K562 (cell line): ENCODE measurements at regions not wholly inside any gene's neighbourhood (a gene's known extent, or its start where the extent isn't known, plus 50 kb on each side); places are given as distances from the start of the nearest gene placed in this dataset.

ENCODE experiments used
- ATAC-seq: fragments of 200-7000 bp; cut with Tn5 transposase; 3 replicates; pipeline ENCODE4 v1.9.1; 2020; ENCODE audit warnings: moderate library complexity
- BruUV-seq: library from RNA; stranded (reverse); fragments of 400-500 nt; replicated peaks from 2 replicates; lab custom pipeline; 2021; lab: Mats Ljungman, UMichigan
- CTCF ChIA-PET: fragments of 300-600 bp; formaldehyde crosslinking; extraction: SDS; loops from one replicate; lab custom pipeline; 2021; ENCODE audit warnings: low intra/inter-chr PET ratio; lab: Yijun Ruan, JAX
- POLR2A ChIA-PET: fragments of 300-600, 350-650 bp; sonication (Branson Sonifier 250); formaldehyde crosslinking; extraction: SDS; loops from one replicate; lab custom pipeline; 2021; ENCODE audit warnings: antibody characterized with exemption, inconsistent platforms; lab: Yijun Ruan, JAX
- DNase-seq, 4 experiments: peaks; one replicate each; pipeline versions ENCODE4 v3.0.0 to v3.0.0-alpha.2; 2011 to 2018; ENCODE audit warnings: low spot score in 3 of 4, mixed read lengths in 3 of 4; ENCODE audit errors: extremely low read depth in 1 of 4
- FAIRE-seq: peaks from 2 replicates; lab custom pipeline; 2011; peaks lifted over from hg19 to GRCh38; lab: Jason Lieb, UNC
- H2AFZ ChIP-seq: 2 replicates; pipeline ENCODE4 v1.6.0; 2011; ENCODE audit warnings: low read depth, low read length, control low read depth, inconsistent platforms
- H3K27ac ChIP-seq: fragments of 200-600 bp; 3 replicates; pipeline ENCODE4 v1.8.0; 2011; ENCODE audit warnings: low read depth, mild to moderate bottlenecking, control low read depth, inconsistent platforms, low read length, moderate library complexity, mixed read lengths; ENCODE audit errors: extremely low read depth
- H3K27me3 ChIP-seq, 2 experiments: fragments of 300-600 bp in 1 of 2; 2 replicates in 1 of 2; 3 replicates in 1 of 2; pipeline versions ENCODE4 v1.6.0 to v1.8.0; 2011; ENCODE audit warnings: inconsistent platforms in 2 of 2, low read length in 2 of 2, mild to moderate bottlenecking in 1 of 2, mixed read lengths in 1 of 2, moderate library complexity in 1 of 2; ENCODE audit not compliant: control insufficient read depth in 2 of 2, insufficient read depth in 2 of 2
- H3K36me3 ChIP-seq: fragments of 300-600 bp; 3 replicates; pipeline ENCODE4 v1.8.0; 2011; ENCODE audit warnings: mild to moderate bottlenecking, low read length, inconsistent platforms; ENCODE audit not compliant: control insufficient read depth, insufficient read depth
- H3K4me1 ChIP-seq, 2 experiments: fragments of 200-600 bp in 1 of 2; replicated peaks in 1 of 2; 2 replicates in 1 of 2; 3 replicates in 1 of 2; pipeline versions ENCODE4 v1.5.1 to v1.8.0; 2011; ENCODE audit warnings: inconsistent platforms in 2 of 2, low read length in 2 of 2, mild to moderate bottlenecking in 1 of 2, mixed read lengths in 1 of 2, moderate library complexity in 1 of 2; ENCODE audit not compliant: control insufficient read depth in 2 of 2, insufficient read depth in 2 of 2
- H3K4me2 ChIP-seq: 2 replicates; pipeline ENCODE4 v1.6.1; 2011; ENCODE audit warnings: low read length, control low read depth, inconsistent platforms, mixed read lengths; ENCODE audit not compliant: insufficient read depth
- H3K4me3 ChIP-seq: fragments of 200-600 bp; sonication (generic), shearing (Covaris generic); 2 replicates; pipeline ENCODE4 v1.5.1; 2016; ENCODE audit warnings: control low read depth, inconsistent platforms
- H3K79me2 ChIP-seq: fragments of 200-600 bp; 3 replicates; pipeline ENCODE4 v1.8.0; 2011; ENCODE audit warnings: low read length, inconsistent platforms; ENCODE audit not compliant: control insufficient read depth, insufficient read depth
- H3K9ac ChIP-seq, 2 experiments: 2 replicates each; pipeline versions ENCODE4 v1.6.0 to v1.6.1; 2011; ENCODE audit warnings: low read depth in 2 of 2, low read length in 2 of 2, control low read depth in 1 of 2, inconsistent platforms in 1 of 2, mild to moderate bottlenecking in 1 of 2, mixed read lengths in 1 of 2; ENCODE audit not compliant: insufficient read depth in 1 of 2
- H3K9me1 ChIP-seq: one replicate; pipeline ENCODE4 v1.6.0; 2011; ENCODE audit warnings: inconsistent platforms, mild to moderate bottlenecking, low read length, moderate library complexity; ENCODE audit not compliant: control insufficient read depth, insufficient read depth
- H3K9me3 ChIP-seq: replicated peaks from 2 replicates; pipeline ENCODE4 v1.5.1; 2011; ENCODE audit warnings: low read depth, low read length, inconsistent platforms; ENCODE audit not compliant: control insufficient read depth, insufficient read depth
- H4K20me1 ChIP-seq: replicated peaks from 2 replicates; pipeline ENCODE4 v1.6.1; 2011; ENCODE audit warnings: low read length, inconsistent platforms, mixed read lengths; ENCODE audit not compliant: control insufficient read depth, insufficient read depth
- BRF2 ChIP-seq: IDR thresholded peaks from 3 replicates; pipeline ENCODE4 v1.6.1; 2011; ENCODE audit warnings: borderline replicate concordance, mild to moderate bottlenecking; ENCODE audit not compliant: insufficient read length, insufficient read depth
- EGR1 ChIP-seq: fragments of 450-650 bp; conservative IDR thresholded peaks from 2 replicates; pipeline ENCODE4 v1.6.1; 2017; ENCODE audit warnings: mild to moderate bottlenecking
- L3MBTL2 ChIP-seq: fragments of 450-650 bp; IDR thresholded peaks from 2 replicates; pipeline ENCODE4 v1.6.1; 2016; ENCODE audit warnings: mild to moderate bottlenecking, moderate library complexity
- MAFG ChIP-seq: fragments of 450-650 bp; conservative IDR thresholded peaks from 2 replicates; pipeline ENCODE4 v1.6.1; 2016; ENCODE audit warnings: missing genetic modification characterization, missing compliant biosample characterization
- MEF2A ChIP-seq: IDR thresholded peaks from 2 replicates; pipeline ENCODE4 v1.6.1; 2011; ENCODE audit warnings: low read depth, mild to moderate bottlenecking, low read length, moderate library complexity; ENCODE audit not compliant: control insufficient read depth
- NELFE ChIP-seq: IDR thresholded peaks from 2 replicates; pipeline ENCODE4 v1.6.1; 2011; ENCODE audit warnings: mild to moderate bottlenecking; ENCODE audit not compliant: insufficient read depth, insufficient read length
- NR2C1 ChIP-seq, 2 experiments: fragments of 450-650 bp; IDR thresholded peaks; 2 replicates each; pipeline ENCODE4 v1.6.1; 2017; ENCODE audit warnings: mild to moderate bottlenecking in 2 of 2, antibody characterized with exemption in 1 of 2, inconsistent platforms in 1 of 2, missing compliant biosample characterization in 1 of 2, missing genetic modification characterization in 1 of 2
- POLR3G ChIP-seq: IDR thresholded peaks from 2 replicates; pipeline ENCODE4 v1.6.1; 2011; ENCODE audit not compliant: insufficient read length, insufficient replicate concordance; ENCODE audit errors: extremely low read depth
- RBFOX2 ChIP-seq: fragments of 200-400 bp; formaldehyde crosslinking; IDR thresholded peaks from 2 replicates; pipeline ENCODE4 v1.6.1; 2017; ENCODE audit warnings: low read depth, mild to moderate bottlenecking, low read length, moderate library complexity
- RNF219 ChIP-seq: fragments of 250-450 bp; sonication (Bioruptor Pico); IDR thresholded peaks from 2 replicates; pipeline ENCODE4 v1.5.0; 2022; ENCODE audit warnings: mild to moderate bottlenecking
- YBX1 ChIP-seq: fragments of 450-650 bp; IDR thresholded peaks from 2 replicates; pipeline ENCODE4 v1.7.1; 2016; ENCODE audit warnings: mild to moderate bottlenecking
- YY1 ChIP-seq, 3 experiments: IDR thresholded peaks; 2 replicates each; pipeline ENCODE4 v1.6.1; 2011; ENCODE audit warnings: low read length in 2 of 3, mild to moderate bottlenecking in 2 of 3, moderate library complexity in 2 of 3, borderline replicate concordance in 1 of 3, control low read depth in 1 of 3, low read depth in 1 of 3; ENCODE audit not compliant: insufficient read depth in 3 of 3, insufficient replicate concordance in 2 of 3, control insufficient read depth in 1 of 3, insufficient read length in 1 of 3; ENCODE audit errors: extremely low read depth in 1 of 3
- ZNF239 ChIP-seq: fragments of 250-450 bp; sonication (Bioruptor Pico); IDR thresholded peaks from 2 replicates; pipeline ENCODE4 v1.4.0; 2020; ENCODE audit warnings: mild to moderate bottlenecking
- ZNF354B ChIP-seq: fragments of 250-450 bp; sonication (Bioruptor Pico); IDR thresholded peaks from 2 replicates; pipeline ENCODE4 v1.4.0; 2020
- ZNF384 ChIP-seq: IDR thresholded peaks from 2 replicates; pipeline ENCODE4 v1.6.1; 2012; ENCODE audit warnings: low read depth, low read length, improper control_type of control experiment
- ZNF583 ChIP-seq: fragments of 250-450 bp; sonication (Bioruptor Pico); IDR thresholded peaks from 2 replicates; pipeline ENCODE4 v1.4.0; 2020
- ZNF778 ChIP-seq: fragments of 450-650 bp; formaldehyde crosslinking; IDR thresholded peaks from 2 replicates; pipeline ENCODE4 v1.4.0; 2020; ENCODE audit warnings: mild to moderate bottlenecking, moderate library complexity
- in situ Hi-C: fragments of 300-500 bp; cut with MboI; formaldehyde crosslinking; loops from 4 replicates; pipeline ENCODE4 v1.15.0; 2018; ENCODE audit warnings: inconsistent platforms, mixed read lengths
- intact Hi-C: fragments of 100-400 bp; cut with micrococcal nuclease; formaldehyde crosslinking; loops from 2 replicates; pipeline ENCODE4 v1.14.2; 2022
- TF ChIP-seq, protein P1 (sequence below): sonication (generic); IDR thresholded peaks from 2 replicates; pipeline ENCODE4 v1.6.1; 2016

DNA sequence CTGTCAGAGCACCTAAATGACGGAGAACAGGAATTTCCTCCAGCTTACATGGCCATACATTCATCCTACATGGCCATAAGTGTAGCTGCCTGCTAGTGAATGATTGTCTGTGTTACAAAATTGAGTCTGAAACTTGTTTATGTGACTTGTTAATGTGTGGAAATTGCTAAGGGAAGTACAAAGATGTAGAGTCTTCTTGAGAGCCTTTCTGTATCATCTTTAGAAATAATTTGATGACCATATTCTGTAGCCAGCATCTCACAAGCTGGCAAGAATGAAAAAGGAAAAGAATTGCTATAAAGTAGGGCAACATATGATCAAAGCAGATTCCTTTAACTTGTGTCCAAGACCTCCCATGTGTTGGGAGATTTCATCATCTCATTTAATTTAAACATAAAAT is 339.2 kb upstream of the LRRC7 start (continued):
- TF ChIP-seq MEF2A = no peak
- TF ChIP-seq, all 486 proteins: peak for 0

GRCh38 chr1:69230208-69230607 is 337.5 kb upstream of the LRRC7 start:
- H3K36me3 ChIP-seq = no peaks in the 10 kb centered on the region
- no peak overlapping the region for H3K4me3 ChIP-seq
- no TSS peak for BruUV-seq
- H3K4me2 ChIP-seq = no peak overlapping the region
- no peak for FAIRE-seq
- CTCF ChIA-PET = no interaction called here
- H4K20me1 ChIP-seq = no peaks in the 10 kb centered on the region
- TF ChIP-seq RNF219 (CRISPR knock-in tag) (no peak), POLR3G (no peak), ZNF354B (no peak), ZNF239 (CRISPR knock-in tag) (no peak), ZNF583 (CRISPR knock-in tag) (no peak), YBX1 (no peak), L3MBTL2 (no peak), ZNF384 (no peak), MAFG (tag) (no peak), BRF2 (no peak), NELFE (no peak), ZNF778 (CRISPR knock-in tag) (no peak), NR2C1 (IDR thresholded peaks at IDR 0.05) (no peak), NR2C1 (tag; IDR thresholded peaks at IDR 0.05) (no peak), RBFOX2 (no peak), YY1 (IDR thresholded peaks at IDR 0.05; ENCODE audit: borderline replicate concordance in 1 of 3, control insufficient read depth in 1 of 3, extremely low read depth in 1 of 3, insufficient read depth in 3 of 3, insufficient read length in 1 of 3, insufficient replicate concordance in 2 of 3, low read depth in 1 of 3, low read length in 2 of 3) (no peak), EGR1 (no peak)
- TF ChIP-seq, protein P1, sequence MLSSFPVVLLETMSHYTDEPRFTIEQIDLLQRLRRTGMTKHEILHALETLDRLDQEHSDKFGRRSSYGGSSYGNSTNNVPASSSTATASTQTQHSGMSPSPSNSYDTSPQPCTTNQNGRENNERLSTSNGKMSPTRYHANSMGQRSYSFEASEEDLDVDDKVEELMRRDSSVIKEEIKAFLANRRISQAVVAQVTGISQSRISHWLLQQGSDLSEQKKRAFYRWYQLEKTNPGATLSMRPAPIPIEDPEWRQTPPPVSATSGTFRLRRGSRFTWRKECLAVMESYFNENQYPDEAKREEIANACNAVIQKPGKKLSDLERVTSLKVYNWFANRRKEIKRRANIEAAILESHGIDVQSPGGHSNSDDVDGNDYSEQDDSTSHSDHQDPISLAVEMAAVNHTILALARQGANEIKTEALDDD = no peak
- H3K79me2 ChIP-seq = no peaks in the 10 kb centered on the region
- POLR2A ChIA-PET = interaction anchor here (1.0 kb wide), 1 partner anchor 22 kb away, joined by 3 read pairs; no protein-coding TSS in a partner anchor
- no peak overlapping the region for H3K27ac ChIP-seq
- intact Hi-C loops = no loop called here
- no peak for DNase-seq
- ATAC-seq = no peak
- no peak overlapping the region for H2AFZ ChIP-seq
- H3K27me3 ChIP-seq = no peaks in the 10 kb centered on the region
- in situ Hi-C loops = no loop called here
- H3K9ac ChIP-seq = no peak overlapping the region
- no peaks in the 10 kb centered on the region for H3K9me3 ChIP-seq
- H3K4me1 ChIP-seq = no peaks in the 10 kb centered on the region
- H3K9me1 ChIP-seq = no peaks in the 10 kb centered on the region
